ENCODE measurements at regions not wholly inside any gene's neighbourhood (a gene's known extent, or its start where the extent isn't known, plus 50 kb on each side); places are given as distances from the start of the nearest gene placed in this dataset.

DNA sequence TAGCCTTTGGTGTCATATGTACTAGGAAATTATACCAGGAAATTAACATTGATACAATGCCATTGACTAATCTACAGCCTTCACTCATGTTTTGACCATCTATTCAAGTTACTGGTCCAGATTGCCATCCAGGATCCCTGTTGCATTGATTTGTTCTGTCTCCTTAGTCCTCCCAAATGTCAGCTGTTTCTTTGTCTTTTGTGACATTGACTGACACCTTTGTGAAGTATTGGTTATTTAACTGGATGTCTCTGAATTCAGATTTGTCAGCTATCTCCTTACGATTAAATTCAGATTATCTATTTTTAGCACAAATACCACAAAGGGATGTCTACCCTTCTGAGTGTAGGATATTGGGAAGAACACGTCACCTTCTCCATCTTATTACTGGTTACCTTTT, 73.7 kb upstream of the CTNND2 start:
- TF ChIP-seq TSHZ2 (CRISPR knock-in tag; IDR thresholded peaks at IDR 0.05) (no peak), ZFP30 (CRISPR knock-in tag; IDR thresholded peaks at IDR 0.05) (no peak)
- TF ChIP-seq, protein P1, sequence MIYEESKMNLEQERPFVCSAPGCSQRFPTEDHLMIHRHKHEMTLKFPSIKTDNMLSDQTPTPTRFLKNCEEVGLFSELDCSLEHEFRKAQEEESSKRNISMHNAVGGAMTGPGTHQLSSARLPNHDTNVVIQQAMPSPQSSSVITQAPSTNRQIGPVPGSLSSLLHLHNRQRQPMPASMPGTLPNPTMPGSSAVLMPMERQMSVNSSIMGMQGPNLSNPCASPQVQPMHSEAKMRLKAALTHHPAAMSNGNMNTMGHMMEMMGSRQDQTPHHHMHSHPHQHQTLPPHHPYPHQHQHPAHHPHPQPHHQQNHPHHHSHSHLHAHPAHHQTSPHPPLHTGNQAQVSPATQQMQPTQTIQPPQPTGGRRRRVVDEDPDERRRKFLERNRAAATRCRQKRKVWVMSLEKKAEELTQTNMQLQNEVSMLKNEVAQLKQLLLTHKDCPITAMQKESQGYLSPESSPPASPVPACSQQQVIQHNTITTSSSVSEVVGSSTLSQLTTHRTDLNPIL (CRISPR knock-in tag; IDR thresholded peaks at IDR 0.05; ENCODE audit: low read depth) = no peak

All from SK-N-SH treated with all-trans-retinoic acid at 6 μM for 48 hours (cell line).